ENCODE measurements at regions not wholly inside any gene's neighbourhood (a gene's known extent, or its start where the extent isn't known, plus 50 kb on each side); places are given as distances from the start of the nearest gene placed in this dataset.

DNA sequence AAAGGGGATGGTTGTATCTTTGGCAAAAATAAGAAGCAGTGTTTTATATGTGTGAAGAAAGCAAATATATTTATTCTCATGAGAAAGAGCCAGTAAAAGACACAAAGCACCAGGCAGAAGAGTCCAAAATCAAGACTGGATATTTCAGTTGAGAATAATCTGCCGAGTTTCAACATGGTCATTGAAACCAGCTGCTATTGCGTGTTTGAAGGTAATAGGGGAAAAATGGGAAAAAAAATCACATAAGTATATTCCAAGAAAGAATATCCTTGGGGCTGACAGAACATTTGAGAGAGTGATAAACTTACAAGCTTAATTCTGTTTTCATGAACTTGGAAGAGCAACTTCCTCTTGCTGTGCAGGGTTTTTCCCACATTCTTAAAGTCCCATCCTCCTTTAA, 79.9 kb downstream of the ISOC1 start:
- H3K36me3 ChIP-seq (ENCODE audit: control insufficient read depth, insufficient read depth, low read length): no peaks in the 10 kb centered on the region
- FAIRE-seq: no peak
- no peak for DNase-seq (ENCODE audit: low read depth)
- TF ChIP-seq, protein P1, sequence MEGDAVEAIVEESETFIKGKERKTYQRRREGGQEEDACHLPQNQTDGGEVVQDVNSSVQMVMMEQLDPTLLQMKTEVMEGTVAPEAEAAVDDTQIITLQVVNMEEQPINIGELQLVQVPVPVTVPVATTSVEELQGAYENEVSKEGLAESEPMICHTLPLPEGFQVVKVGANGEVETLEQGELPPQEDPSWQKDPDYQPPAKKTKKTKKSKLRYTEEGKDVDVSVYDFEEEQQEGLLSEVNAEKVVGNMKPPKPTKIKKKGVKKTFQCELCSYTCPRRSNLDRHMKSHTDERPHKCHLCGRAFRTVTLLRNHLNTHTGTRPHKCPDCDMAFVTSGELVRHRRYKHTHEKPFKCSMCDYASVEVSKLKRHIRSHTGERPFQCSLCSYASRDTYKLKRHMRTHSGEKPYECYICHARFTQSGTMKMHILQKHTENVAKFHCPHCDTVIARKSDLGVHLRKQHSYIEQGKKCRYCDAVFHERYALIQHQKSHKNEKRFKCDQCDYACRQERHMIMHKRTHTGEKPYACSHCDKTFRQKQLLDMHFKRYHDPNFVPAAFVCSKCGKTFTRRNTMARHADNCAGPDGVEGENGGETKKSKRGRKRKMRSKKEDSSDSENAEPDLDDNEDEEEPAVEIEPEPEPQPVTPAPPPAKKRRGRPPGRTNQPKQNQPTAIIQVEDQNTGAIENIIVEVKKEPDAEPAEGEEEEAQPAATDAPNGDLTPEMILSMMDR (IDR thresholded peaks at IDR 0.05; ENCODE audit: insufficient read depth, low read length, severe bottlenecking): no peak
- H3K27me3 ChIP-seq (ENCODE audit: control insufficient read depth, insufficient read depth, low read length): no peaks in the 10 kb centered on the region
- H3K4me3 ChIP-seq (ENCODE audit: low read depth, low read length): no peak overlapping the region

DNA sequence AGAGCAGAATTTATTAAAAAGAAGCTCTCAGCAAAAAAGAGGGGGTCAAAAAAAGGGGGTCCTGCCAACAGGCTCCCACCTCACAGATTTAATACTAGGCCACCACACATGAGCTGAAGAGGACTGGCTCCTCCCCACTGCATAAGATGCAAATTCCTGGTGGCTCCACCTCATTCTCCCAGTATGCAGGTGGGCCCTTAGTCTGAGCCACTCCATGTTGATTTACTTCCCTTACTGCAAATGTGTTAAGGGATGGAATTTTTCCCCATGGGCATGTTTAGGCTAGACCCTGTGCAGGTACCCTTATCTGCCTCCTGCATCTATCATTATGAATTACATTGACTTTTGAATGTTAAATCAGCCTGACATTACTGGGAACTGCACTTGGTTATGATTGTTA, 82.9 kb downstream of the ISOC1 start:
- DNase-seq (ENCODE audit: low read depth) (peak; percentile 5), FAIRE-seq (no peak)
- TF ChIP-seq, protein P1 (IDR thresholded peaks at IDR 0.05; ENCODE audit: insufficient read depth, low read length, severe bottlenecking): no peak
- H3K36me3 ChIP-seq (ENCODE audit: control insufficient read depth, insufficient read depth, low read length): no peaks in the 10 kb centered on the region
- H3K4me3 ChIP-seq (ENCODE audit: low read depth, low read length): no peak overlapping the region
- H3K27me3 ChIP-seq (ENCODE audit: control insufficient read depth, insufficient read depth, low read length): no peaks in the 10 kb centered on the region

DNA sequence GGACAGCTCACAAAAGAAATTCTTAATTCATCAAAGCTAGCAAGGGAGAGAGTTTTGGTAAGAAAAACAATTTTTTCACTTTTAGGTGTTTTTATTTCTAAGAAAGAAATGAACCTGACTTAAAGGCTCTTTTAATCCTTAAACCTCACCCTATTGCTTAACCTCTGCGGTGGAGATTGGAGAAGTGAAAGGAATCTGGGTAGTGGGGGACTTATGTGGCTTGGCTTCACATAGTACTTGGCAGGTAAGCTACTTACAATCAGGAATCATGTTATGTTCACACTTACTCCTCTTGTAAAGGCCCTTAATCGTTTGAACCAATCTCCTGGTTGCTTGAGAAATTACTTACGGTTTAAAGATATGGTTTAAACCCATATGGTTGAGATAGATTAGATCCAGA, 104.8 kb downstream of the ISOC1 start:
- Histone ChIP-seq H3K27me3 (ENCODE audit: control insufficient read depth, insufficient read depth, low read length) (no peaks in the 10 kb centered on the region), H3K36me3 (ENCODE audit: control insufficient read depth, insufficient read depth, low read length) (no peaks in the 10 kb centered on the region), H3K4me3 (ENCODE audit: low read depth, low read length) (no peak overlapping the region)
- TF ChIP-seq, protein P1 (IDR thresholded peaks at IDR 0.05; ENCODE audit: insufficient read depth, low read length, severe bottlenecking): no peak
- FAIRE-seq (no peak), DNase-seq (ENCODE audit: low read depth) (no peak)

DNA sequence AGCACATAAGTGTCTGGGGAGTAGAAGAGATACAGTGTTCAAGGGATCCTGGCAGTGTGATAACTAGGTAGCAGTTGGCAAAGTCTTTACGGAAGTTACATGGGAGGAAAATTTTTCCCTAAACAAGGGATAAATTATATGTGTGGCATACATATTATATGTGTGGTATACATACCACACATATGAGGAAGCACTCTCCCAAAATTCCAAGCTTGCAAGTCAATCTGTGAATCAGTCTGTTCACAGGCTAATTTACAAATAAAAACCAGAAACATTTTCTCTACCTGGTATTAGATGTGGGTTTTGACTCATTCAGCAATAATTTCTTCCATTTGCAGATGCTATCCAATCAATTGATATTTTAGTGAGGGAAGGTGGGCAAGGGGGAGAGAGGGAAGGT, 110.0 kb downstream of the ISOC1 start:
- Histone ChIP-seq H3K27me3 (ENCODE audit: control insufficient read depth, insufficient read depth, low read length) (no peaks in the 10 kb centered on the region), H3K36me3 (ENCODE audit: control insufficient read depth, insufficient read depth, low read length) (no peaks in the 10 kb centered on the region), H3K4me3 (ENCODE audit: low read depth, low read length) (no peak overlapping the region)
- DNase-seq (ENCODE audit: low read depth): peak; percentile 42
- no peak for FAIRE-seq
- TF ChIP-seq, protein P1 (IDR thresholded peaks at IDR 0.05; ENCODE audit: insufficient read depth, low read length, severe bottlenecking): no peak

DNA sequence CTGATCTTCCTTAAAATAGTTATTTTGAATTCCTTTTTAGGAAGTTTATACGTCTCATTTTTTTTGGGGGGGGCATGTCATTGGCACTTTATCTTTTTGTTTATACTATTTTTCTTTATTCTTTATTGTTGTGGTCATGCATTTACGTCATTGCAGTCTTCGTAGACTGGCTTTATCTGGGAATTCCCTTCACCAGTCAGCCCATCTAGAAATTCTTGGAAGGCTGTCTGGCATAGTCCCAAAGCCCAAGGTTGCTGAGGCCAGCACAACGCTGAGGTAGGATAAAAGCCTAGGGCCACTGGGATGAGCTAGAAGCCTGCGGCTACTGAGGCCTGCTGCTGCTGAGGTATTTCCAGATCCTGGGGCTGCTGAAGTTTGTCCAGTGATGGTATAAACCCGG, 121.5 kb downstream of the ISOC1 start:
- Histone ChIP-seq H3K4me3 (ENCODE audit: low read depth, low read length) (no peak overlapping the region), H3K27me3 (ENCODE audit: control insufficient read depth, insufficient read depth, low read length) (no peaks in the 10 kb centered on the region), H3K36me3 (ENCODE audit: control insufficient read depth, insufficient read depth, low read length) (no peaks in the 10 kb centered on the region)
- FAIRE-seq (no peak), DNase-seq (ENCODE audit: low read depth) (no peak)
- TF ChIP-seq, protein P1 (IDR thresholded peaks at IDR 0.05; ENCODE audit: insufficient read depth, low read length, severe bottlenecking): no peak

DNA sequence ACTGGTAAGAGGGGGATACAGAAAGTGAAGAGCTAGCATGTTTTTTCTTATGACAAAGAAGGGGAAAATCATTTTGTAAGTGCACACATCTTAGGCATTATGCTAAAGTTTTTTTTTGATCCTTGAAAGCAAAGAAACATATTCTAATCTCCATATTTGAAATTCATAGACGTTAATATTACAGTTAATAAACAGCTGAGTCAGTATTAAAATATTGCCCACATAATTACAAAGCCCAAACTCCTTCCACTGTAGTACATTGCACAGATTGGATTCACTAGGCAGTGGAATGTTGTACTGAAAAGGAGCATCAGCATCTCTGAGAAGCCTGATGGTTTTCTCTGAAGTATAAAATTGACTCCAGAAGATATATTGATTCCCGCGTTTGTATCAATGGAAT, 122.6 kb downstream of the ISOC1 start:
- Histone ChIP-seq H3K36me3 (ENCODE audit: control insufficient read depth, insufficient read depth, low read length) (no peaks in the 10 kb centered on the region), H3K27me3 (ENCODE audit: control insufficient read depth, insufficient read depth, low read length) (no peaks in the 10 kb centered on the region), H3K4me3 (ENCODE audit: low read depth, low read length) (no peak overlapping the region)
- no peak for DNase-seq (ENCODE audit: low read depth)
- TF ChIP-seq, protein P1 (IDR thresholded peaks at IDR 0.05; ENCODE audit: insufficient read depth, low read length, severe bottlenecking): no peak
- no peak for FAIRE-seq

All from bronchial epithelial cell (primary cell).